Heart right ventricle (tissue), 16 donors: ENCODE measurements at regions not wholly inside any gene's neighbourhood (a gene's known extent, or its start where the extent isn't known, plus 50 kb on each side); places are given as distances from the start of the nearest gene placed in this dataset.

Source experiments
- ATAC-seq, 8 donors: fragments of 200-7000 bp; cut with Tn5 transposase; one replicate each; pipeline ENCODE4 v1.9.1; 2020; ENCODE audit warnings: mild to moderate bottlenecking in 8 of 8, moderate library complexity in 8 of 8, moderate number of reproducible peaks in 1 of 8
- DNase-seq, 2 donors: peaks; one replicate each; pipeline ENCODE4 v3.0.0-alpha.2; 2020
- H3K27ac ChIP-seq, 10 donors: fragments of 200-600 bp; sonication (generic) in 2 of 10; one replicate each; pipeline versions ENCODE4 v1.5.0 to v1.8.0; 2020 to 2022; ENCODE audit warnings: mild to moderate bottlenecking in 3 of 10
- H3K27me3 ChIP-seq, 7 donors: fragments of 200-600 bp; one replicate each; pipeline ENCODE4 v1.8.0; 2021 to 2022; ENCODE audit warnings: mild to moderate bottlenecking in 2 of 7
- H3K36me3 ChIP-seq, 9 donors: fragments of 200-600 bp; sonication (generic) in 1 of 9; one replicate each; pipeline versions ENCODE4 v1.5.0 to v1.8.0; 2020 to 2022; ENCODE audit warnings: mild to moderate bottlenecking in 2 of 9
- H3K4me1 ChIP-seq, 9 donors: fragments of 200-600 bp; sonication (generic) in 1 of 9; one replicate each; pipeline versions ENCODE4 v1.5.0 to v1.8.0; 2020 to 2022; ENCODE audit warnings: mild to moderate bottlenecking in 4 of 9
- H3K4me3 ChIP-seq, 10 donors: fragments of 200-600 bp; sonication (generic) in 2 of 10; one replicate each; pipeline versions ENCODE4 v1.5.0 to v1.8.0; 2020 to 2022; ENCODE audit warnings: mild to moderate bottlenecking in 7 of 10, moderate library complexity in 2 of 10
- H3K9me3 ChIP-seq, 11 donors: fragments of 200-600 bp in 10 of 11; sonication (generic) in 2 of 11; one replicate each; pipeline versions ENCODE4 v1.5.0 to v1.8.0; 2013 to 2022; ENCODE audit warnings: mild to moderate bottlenecking in 2 of 11, control low read depth in 1 of 11, moderate library complexity in 1 of 11
- WGBS, 2 donors: extraction: QIAGEN DNeasy Blood & Tissue Kit; methylation state at CpG; one replicate each; pipeline ENCODE4 v1.1.7; 2013; ENCODE audit warnings: inconsistent platforms in 1 of 2; 5-methylcytosine and 5-hydroxymethylcytosine counted together
- intact Hi-C, 10 donors: fragments of 100-400 bp; cut with DNase I; formaldehyde crosslinking; loops; one replicate each; pipeline versions ENCODE4 v1.11.1 to v1.14.2; 2022
- TF ChIP-seq, protein P1 (sequence below), 9 donors: fragments of 200-600 bp; sonication (generic) in 2 of 9; IDR thresholded peaks; one replicate each; pipeline versions ENCODE4 v1.5.0 to v1.8.0; 2021 to 2022; ENCODE audit warnings: antibody characterized with exemption in 9 of 9, mild to moderate bottlenecking in 5 of 9, moderate library complexity in 1 of 9
- donor health status: Arrhythmogenic right ventricular cardiomyopathy.
- donor health status: ischemic (EF 13 %, LVEDD 7.1; RV severe dilation, severe dysfunction).
- donor health status: healthy with polysubstance abuse.
- donor health status: DM: no; HTN: yes; CAD: no.
- donor health status: DM: no; HTN: no; CAD: no.
- donor health status: ischemic (EF 25% LVEDD 6.9; RV normal size, moderate dysfunction).
- donor health status: ischemic (EF 25% LVEDD 5.7; RV mildly dilated, moderate dysfunction).
- donor health status: healthy.
- donor health status: DM: yes; HTN: yes; CAD: no.
- donor health status: Ischemic cardiomyopathy.
- donor health status: ischemic (EF 35%, LVEDD 5.7; RV mildly dilated, moderate dysfunction).
- donor health status: nonischemic (EF 11% LVEDD 7.7; RV severe dilation, severe dysfunction).
- donor health status: DM: yes; HTN: yes; CAD: no.
- donor health status: PGD.
- donor health status: ischemic (EF 29% LVEDD 5.4; RV normal size, mild dysfunction).
- donor health status: nonischemic (EF 23%, LVEDD 6.1; RV moderate dilation, normal function).

DNA sequence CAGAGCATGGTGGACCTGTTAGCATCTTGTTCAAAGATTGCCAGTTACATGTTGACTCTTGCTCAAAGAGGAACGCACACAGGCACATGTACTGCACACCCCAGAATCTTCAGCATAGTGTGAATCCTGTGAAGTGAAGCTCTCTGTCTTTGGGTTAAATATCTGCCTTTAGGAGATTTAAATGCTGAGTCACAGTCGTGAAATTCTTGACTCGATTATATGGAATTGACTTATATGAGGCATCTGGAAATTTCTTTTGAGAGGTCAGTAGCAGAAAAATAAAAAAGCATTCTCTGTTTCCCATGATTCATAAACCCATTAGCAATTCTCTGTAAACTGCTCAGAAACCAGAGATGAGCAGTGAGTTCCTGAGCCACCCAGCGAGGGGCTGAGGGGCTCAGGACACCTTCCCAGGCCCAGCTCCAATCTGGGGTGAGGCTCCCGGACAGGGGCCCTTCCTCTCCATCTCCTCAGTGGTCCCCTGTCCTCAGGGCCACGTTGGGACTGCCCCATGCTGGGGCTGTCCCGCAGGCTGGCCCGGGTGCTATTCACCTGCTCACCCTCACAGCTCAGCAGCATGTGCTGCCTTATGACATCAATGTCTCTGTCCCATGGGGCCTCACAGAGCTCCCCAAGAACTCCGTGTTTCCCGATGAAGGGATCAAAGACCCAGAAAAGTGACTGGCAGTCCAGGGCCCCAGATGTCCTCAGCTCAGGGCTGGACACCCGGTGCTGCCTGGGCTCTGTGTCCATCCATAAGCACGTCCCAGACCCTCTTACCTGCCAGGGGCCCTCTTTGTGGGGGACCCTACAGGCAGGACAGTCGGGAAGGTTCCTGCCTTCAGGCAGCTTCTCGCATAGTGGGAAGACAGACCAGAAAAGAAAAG, 50.0 kb upstream of the INSIG1 start:
- H3K27me3 ChIP-seq: peaks cover 0 to 16% (median 2%) of the 10 kb centered on the region in 7 donors
- intact Hi-C loops: no loop called here
- H3K9me3 ChIP-seq: peaks cover 0 to 9% (median 0%) of the 10 kb centered on the region in 11 donors
- DNase-seq: no peak
- no peak overlapping the region for H3K27ac ChIP-seq
- no peak for ATAC-seq
- 84 to 86% methylated on average over 14 of the region's 14 CpGs for WGBS, 2 donors
- TF ChIP-seq, protein P1, sequence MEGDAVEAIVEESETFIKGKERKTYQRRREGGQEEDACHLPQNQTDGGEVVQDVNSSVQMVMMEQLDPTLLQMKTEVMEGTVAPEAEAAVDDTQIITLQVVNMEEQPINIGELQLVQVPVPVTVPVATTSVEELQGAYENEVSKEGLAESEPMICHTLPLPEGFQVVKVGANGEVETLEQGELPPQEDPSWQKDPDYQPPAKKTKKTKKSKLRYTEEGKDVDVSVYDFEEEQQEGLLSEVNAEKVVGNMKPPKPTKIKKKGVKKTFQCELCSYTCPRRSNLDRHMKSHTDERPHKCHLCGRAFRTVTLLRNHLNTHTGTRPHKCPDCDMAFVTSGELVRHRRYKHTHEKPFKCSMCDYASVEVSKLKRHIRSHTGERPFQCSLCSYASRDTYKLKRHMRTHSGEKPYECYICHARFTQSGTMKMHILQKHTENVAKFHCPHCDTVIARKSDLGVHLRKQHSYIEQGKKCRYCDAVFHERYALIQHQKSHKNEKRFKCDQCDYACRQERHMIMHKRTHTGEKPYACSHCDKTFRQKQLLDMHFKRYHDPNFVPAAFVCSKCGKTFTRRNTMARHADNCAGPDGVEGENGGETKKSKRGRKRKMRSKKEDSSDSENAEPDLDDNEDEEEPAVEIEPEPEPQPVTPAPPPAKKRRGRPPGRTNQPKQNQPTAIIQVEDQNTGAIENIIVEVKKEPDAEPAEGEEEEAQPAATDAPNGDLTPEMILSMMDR (IDR thresholded peaks at IDR 0.05): no peak
- H3K4me3 ChIP-seq: no peak overlapping the region
- no peaks in the 10 kb centered on the region for H3K36me3 ChIP-seq
- no peaks in the 10 kb centered on the region for H3K4me1 ChIP-seq
